ENCODE measurements at regions not wholly inside any gene's neighbourhood (a gene's known extent, or its start where the extent isn't known, plus 50 kb on each side); places are given as distances from the start of the nearest gene placed in this dataset.
A peak's percentile ranks its signal among the peaks of the same experiment; 100 is the strongest.

DNA sequence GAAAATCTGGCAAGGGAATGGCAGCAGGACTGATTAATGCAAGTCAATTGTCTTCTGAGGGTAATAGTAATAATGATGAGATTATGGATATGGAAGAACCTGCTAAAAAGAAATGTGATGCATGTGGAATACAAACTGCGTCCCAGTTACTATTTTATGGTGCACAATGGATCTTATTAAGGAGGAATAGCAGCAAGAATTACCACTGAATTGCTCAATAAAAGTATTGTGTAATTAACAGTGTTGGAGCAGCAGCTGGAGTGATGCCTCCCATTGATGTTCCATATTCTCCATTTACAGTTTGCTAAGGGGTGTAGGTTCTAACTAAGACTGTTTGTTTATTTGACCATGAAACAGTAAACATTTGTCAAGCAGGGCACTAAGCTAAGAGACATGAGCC lies 167.9 kb downstream of the HRH4 start:
- DNase-seq, result no peak

- DNase-seq, result no peak
Observed at GRCh38 chr18:24629921-24630320, 169.5 kb downstream of the HRH4 start.

DNA sequence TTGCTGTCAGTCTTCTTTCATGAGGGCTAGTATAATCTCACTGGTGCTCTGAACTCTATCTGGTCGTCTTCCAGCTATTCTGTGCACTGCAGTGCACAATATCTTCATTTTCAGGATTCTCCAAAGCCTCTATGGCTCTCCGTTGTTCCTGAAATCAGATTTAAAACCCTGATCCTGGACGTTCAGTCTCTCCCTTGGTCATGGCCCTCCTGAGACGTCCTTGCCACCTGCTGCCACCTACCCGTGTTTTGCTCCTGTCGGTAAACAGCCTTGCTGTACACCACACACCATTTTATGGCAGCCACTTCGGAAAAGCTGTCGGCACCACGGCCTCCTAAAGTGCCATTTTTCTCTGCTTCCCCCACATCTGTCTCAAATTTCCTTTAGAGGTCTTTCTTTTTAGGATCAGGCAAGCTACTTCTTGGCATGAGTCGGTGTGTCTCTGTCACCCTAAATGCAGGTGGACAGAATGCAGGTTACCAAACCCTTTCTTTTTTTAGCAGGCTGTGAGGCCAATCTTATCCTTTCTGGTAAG lies 170.0 kb downstream of the HRH4 start:
- no peak for DNase-seq

DNA sequence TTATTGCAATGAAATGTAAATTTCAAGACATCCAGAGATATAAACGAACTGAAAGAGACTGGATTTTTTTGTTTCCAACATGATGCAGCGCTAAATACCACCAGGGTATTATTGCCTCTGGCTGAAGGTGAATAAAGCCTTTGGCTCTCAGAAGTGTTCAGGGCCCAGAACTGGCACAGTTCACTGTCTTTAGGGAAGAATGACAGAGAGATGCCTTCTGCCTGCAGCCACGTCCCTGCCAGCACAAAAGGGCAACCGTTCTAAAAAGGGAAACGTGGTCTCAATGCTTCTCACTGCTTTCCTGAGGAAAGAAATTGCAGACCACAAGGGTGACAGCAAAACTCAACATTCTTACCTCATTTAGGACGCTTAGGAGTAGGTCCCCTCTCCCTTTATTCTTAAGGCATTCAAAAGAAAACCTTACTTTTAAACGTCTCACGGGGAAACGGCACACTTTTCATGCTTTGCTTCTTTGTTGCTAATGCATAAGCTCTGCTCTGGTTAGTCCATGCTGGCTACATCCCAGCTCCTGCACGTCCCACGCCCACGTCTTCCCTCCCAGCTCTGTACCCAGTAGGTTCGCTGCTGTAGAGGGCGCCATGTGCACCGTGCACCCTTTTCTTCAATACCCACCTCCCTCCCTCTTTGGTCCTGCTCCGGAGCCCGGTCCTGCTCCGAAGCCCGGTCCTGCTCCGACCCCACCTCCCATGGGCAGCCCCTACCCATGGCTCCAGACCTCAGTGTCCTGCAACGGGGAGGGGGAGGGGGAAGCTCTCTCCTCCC lies 171.0 kb downstream of the HRH4 start:
- peak; percentile 28 for DNase-seq

DNA sequence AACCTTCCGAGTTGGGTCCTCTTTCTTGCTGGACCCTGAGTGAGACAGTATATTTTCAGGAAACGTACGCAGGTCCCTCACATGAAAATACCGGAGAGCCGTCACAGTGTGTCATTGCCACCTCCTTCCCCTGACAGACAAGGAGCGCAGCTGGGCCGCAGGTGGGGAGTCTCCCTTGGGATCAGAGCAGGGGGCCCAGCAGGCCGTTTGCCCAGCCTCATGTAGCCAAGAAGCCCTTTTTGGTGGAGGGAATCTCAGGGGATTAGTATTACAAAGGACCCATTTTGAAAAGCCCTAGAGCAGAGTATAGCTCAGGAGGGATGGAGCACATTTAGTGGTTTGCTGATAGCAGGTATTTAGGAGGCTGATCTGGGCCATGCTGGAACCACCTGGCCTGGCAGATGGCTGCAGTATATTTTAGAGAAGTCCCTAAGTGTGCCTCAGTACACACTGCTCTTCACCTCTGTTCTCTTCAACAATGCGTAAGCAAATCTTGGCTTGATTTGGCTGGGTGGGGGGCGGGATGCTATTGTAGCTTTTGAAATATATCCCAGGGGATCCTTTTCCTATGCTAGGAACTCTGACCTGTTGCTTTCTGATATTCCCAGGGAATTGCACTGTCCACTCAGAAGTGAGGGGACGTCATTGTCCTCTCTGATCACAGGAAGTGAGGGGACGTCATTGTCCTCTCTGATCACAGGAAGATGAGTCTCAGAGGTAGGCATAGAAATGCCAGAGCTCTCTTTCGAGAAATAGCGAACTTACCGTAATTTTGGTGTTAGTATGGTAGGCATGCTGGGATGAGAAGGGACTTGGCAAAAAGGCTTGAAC lies 171.9 kb downstream of the HRH4 start:
- peak; percentile 97 for DNase-seq

GRCh38 chr18:24633121-24633520 lies 172.7 kb downstream of the HRH4 start:
- DNase-seq, result no peak

- no peak for DNase-seq
Observed at GRCh38 chr18:24649571-24649970, 189.1 kb downstream of the HRH4 start.

DNA sequence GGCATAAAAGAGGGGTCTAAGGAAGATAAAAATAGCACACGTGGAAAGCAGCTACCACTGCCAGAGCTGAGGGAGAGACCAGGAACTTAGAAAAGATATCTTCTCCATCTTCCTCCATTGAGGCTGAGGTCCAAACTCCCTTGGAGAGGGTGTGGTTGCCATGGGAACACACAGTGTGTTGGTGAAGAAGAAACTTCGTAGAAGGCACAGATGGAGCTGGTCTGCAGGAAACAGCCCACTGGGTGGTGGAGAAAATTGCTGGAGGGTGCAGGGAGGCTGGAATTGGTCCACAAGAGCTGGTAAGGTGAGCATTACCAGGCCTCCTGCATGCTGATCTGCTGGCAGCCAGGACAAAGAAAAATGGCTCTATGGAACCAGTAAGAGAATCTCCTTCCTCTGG lies 191.0 kb downstream of the HRH4 start:
- no peak for DNase-seq

DNA sequence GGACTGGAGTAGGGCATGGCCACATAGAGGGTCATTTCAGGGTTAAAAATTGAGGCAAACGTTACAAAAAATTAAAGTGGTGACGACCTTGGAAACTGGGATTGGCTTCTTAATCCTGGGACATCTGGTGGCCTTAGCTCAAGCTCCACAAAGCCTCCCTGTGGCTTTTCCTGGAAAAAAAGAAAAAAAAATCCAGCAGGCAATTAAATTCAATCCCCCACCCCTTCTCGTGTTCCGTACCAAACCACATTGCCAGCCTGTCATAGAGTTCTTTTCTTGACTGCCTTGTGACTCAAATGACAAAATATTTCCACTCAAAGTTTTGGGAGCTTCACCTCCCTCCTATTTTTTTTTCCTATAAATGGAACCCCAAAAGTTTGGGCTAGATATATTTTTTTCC lies 195.6 kb downstream of the HRH4 start:
- peak; percentile 86 for DNase-seq

GRCh38 chr18:24656551-24657443 lies 196.4 kb downstream of the HRH4 start:
- peak; percentile 81 for DNase-seq

GRCh38 chr18:24657444-24657842 lies 197.0 kb downstream of the HRH4 start:
- DNase-seq, result no peak

DNA sequence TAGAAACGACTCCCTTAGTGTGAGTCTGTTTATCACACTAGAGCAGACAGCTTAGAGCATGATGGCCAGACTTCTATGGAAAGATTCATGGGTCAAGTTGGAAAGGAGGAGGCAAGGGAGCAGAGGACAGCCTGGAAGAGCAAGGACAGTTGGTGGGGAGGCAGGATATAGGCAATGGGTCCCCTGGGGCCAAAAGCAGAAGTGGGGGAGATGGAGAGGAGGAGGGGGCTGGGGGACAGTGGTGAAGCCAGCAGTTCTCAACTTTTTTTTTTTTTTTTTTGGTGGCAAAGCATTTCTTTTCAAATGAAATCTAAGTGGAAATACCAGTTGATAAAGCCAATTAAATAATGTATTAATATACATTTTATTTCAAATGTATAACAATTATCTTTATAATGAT lies 197.9 kb downstream of the HRH4 start:
- no peak for DNase-seq

DNA sequence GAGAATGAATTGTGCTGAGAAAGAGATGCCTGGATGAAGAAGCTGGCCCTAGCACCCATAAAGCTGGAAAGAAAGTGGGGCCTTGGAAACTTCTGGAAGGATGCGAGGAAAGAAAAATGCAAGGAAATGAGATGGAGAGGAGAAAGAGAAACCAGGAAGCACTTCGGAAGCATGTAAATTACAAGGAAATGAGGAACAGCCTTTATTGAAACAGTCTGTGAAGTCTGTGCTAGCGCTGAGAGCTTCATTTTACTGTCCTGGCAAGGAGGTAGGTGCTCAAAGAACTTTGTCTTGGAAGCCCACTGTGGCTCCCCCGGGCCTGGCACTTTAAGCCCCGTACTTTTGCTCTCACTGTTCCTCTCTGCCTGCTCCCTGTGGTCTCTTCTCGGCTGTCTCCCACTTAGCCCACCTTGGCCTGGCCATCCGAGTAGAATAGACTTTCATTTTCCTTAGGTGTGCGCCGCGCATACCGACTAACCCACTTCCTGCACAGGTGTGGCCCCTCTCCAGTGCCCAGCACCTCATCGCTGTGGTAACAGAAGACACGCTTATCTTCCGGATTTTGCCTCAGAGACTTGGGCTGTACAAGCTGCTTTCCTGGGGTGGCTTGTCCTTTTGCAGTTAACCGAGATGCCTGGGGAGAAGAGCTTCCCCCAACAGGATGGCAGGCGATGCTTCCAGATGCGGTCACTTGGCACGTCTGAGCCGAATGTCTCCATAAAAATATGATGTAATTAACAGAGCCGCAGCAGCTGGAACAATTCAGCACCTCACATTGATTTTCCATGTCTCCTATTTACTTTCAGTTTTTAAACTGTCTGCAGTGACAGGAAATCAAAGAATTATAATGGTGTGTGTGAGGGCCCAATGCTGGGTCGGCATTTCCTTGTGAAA lies 199.6 kb downstream of the HRH4 start:
- no peak for DNase-seq

DNA sequence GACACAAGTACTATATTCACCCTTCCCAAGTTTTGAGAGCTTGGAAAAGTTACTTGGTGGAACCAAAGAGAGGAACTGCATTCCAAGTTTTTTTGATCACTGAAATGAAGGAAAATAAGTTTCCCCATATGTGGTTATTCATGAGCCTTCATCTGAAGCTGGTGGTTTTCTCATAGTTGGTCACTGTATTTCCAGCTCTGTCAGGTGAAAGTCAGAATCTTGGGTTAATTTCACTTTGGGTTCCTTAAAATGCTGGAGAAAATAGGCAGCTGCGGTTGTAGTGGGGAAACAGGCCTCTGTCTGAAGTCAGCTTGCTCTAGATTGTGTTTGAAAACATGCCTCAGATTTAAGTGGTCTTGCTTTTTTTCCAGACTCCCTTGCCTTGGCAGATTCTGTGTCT lies 200.5 kb downstream of the HRH4 start:
- DNase-seq, result no peak

DNA sequence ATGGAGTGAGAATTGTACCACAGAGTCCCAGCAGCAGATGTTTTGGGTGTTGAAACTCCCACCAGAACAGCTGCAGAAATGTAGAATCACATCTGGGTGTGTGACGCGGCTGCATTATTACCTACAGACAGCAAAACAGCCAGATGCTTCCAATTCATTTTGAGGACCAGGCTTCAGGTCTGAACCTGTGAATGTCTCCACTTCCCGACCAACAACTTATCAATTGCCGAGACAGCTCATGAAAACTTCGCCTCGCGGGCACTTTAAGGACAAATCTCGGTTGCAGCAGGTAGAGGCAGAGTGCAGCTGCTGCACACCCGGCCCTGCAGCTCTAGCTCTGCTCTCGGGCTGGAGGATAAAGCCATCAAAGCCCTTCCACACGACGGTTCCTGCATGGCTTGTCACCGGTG lies 202.0 kb downstream of the HRH4 start:
- no peak for DNase-seq

DNA sequence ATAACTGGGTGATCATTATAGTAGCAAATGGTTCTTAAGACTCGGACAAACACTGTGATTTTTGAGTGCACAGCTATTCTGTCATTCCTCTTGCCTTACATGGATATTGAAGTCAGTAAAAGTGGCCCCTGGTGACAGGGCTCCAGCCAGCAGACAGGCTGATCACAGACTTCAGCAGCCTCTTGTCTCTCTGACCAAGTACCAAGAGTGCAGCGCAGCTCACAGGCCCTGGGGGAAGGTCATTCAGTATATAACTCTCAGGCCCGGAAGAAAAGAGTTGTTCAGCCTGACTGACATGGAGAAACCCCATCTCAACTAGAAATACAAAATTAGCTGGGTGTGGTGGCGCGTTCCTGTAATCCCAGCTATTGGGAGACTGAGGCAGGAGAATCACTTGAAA lies 202.6 kb downstream of the HRH4 start:
- no peak for DNase-seq

- DNase-seq, result no peak
Observed at GRCh38 chr18:24669015-24669414, 208.6 kb downstream of the HRH4 start.

DNA sequence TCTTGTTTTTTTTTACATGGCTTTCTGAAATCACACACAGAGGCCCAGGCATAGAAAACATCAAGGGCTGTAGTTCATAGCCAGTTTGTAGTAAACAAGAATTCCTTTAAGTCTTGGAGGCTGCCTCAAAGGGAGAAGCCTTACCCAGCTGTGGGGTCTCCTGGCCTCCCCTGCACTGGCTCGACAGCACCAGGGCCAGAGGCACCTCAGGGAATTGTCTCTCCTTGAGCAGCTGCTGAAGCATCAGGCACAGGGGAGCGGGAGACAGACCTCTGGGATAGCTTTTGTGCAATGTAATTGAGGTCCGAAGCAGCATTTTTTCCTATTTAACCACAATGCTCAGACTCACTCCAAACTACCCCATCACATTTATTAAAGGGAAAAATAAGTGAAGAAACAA lies 209.1 kb downstream of the HRH4 start:
- DNase-seq, result no peak

DNA sequence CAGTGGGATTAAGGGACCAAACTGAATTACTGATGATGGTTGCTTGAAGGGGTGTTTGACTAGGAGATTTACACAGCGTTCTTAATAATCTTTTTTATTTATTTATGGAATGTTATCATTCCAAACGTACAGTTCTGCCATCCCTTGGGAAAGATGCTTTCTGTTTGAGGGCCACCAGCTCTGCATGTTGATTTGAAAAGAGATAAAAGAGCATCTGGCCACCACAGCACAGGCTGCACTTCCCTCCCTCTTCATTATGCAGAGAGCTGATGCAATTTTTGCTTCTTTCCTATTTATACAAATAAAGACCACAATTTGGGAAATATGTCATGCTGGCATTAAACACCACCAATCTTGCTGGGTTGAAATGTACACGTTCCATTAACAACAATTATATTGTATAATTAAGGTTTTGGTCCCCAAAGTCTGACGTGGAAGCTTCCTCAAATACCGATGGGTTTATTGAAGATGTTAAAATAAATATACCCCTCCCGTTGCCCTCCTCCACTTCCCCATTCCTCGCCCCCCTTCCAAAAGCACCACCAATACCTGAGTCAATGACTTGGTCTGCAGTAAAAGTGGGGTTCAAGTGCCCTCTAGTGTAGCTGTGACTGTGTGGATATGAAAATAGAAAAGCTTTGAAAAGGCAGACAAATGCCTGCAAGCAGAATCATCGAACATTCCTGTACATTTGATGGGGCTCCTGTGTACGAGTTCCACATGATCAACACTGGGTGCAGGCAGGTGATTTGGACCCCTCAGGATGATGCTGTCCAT lies 211.9 kb downstream of the HRH4 start:
- DNase-seq, result peak; percentile 19

DNA sequence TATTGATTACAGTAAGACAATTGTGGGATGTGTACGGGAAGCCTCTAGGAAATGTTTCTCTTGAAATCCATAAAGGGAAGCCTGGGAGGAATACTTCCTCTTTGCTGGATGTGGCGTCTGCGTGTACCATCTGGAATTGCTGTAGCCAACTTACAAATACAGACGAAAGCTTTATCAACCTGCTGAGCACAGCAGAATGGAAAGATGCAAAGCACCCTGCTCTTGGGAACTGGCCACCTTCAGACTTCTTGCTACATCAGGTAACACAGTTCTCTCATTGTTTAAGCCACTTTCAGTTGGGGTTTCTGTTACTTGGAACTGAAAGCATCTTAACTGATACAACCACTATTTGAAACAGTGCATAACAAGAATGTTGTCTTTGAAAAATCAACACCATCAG lies 213.8 kb downstream of the HRH4 start:
- DNase-seq, result no peak

GRCh38 chr18:24674605-24675004 lies 214.2 kb downstream of the HRH4 start:
- no peak for DNase-seq

Data from NCI-H524 treated with DMSO at 0.1 percent for 48 hours (cell line).